Parathyroid adenoma (tissue), 2 donors: ENCODE measurements at regions not wholly inside any gene's neighbourhood (a gene's known extent, or its start where the extent isn't known, plus 50 kb on each side); places are given as distances from the start of the nearest gene placed in this dataset.
A peak's percentile ranks its signal among the peaks of the same experiment; 100 is the strongest.

Experiments
- H2AFZ ChIP-seq: fragments of 300-600 bp; sonication (generic); one replicate; pipeline ENCODE4 v1.7.0; 2017; ENCODE audit warnings: antibody characterized with exemption, mild to moderate bottlenecking
- H3K27ac ChIP-seq: fragments of 300-600 bp; sonication (generic); one replicate; pipeline ENCODE4 v1.7.0; 2017
- H3K27me3 ChIP-seq: fragments of 300-600 bp; sonication (generic); one replicate; pipeline ENCODE4 v1.7.0; 2017; ENCODE audit warnings: low read length; ENCODE audit not compliant: control insufficient read depth, insufficient read depth
- H3K36me3 ChIP-seq: fragments of 300-600 bp; sonication (generic); one replicate; pipeline ENCODE4 v1.7.0; 2017; ENCODE audit warnings: low read length; ENCODE audit not compliant: control insufficient read depth, insufficient read depth
- H3K4me1 ChIP-seq: fragments of 300-600 bp; sonication (generic); one replicate; pipeline ENCODE4 v1.7.0; 2017; ENCODE audit warnings: control low read depth
- H3K4me2 ChIP-seq: fragments of 300-600 bp; sonication (generic); one replicate; pipeline ENCODE4 v1.7.0; 2017; ENCODE audit warnings: low read length
- H3K4me3 ChIP-seq: fragments of 300-600 bp; sonication (generic); one replicate; pipeline ENCODE4 v1.7.0; 2017; ENCODE audit warnings: low read depth, low read length
- H3K79me2 ChIP-seq: fragments of 300-600 bp; sonication (generic); one replicate; pipeline ENCODE4 v1.7.0; 2017; ENCODE audit warnings: control low read depth
- H3K9ac ChIP-seq: fragments of 300-600 bp; sonication (generic); one replicate; pipeline ENCODE4 v1.7.0; 2017; ENCODE audit warnings: mild to moderate bottlenecking
- H3K9me3 ChIP-seq: fragments of 300-600 bp; sonication (generic); one replicate; pipeline ENCODE4 v1.7.0; 2017; ENCODE audit warnings: low read length; ENCODE audit not compliant: control insufficient read depth
- TF ChIP-seq, protein P1 (sequence below): fragments of 300-600 bp; sonication (generic); IDR thresholded peaks from one replicate; pipeline ENCODE4 v1.7.0; 2017; ENCODE audit warnings: antibody characterized with exemption, mild to moderate bottlenecking
- donor health status: primary hyperparathyroidism.

DNA sequence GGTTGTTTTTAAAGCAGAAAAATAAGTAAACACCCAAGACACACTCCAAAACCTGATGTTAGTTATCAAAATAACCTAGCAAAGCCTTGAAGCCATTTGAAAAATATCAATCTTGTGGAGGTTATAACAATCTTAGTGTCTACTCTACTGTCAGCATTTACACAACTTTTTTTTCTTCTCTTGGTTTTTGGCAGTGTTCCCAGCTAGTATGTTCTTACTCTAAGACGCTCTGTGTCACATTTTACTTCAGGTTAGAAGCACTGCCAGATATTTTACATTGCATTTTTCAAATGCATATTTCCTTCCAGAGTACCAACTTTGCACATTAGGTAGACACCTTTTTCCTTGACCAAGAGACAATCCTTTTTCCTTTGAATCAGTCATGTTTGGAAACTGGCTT lies 114.0 kb upstream of the INPP4B start:
- TF ChIP-seq, protein P1, sequence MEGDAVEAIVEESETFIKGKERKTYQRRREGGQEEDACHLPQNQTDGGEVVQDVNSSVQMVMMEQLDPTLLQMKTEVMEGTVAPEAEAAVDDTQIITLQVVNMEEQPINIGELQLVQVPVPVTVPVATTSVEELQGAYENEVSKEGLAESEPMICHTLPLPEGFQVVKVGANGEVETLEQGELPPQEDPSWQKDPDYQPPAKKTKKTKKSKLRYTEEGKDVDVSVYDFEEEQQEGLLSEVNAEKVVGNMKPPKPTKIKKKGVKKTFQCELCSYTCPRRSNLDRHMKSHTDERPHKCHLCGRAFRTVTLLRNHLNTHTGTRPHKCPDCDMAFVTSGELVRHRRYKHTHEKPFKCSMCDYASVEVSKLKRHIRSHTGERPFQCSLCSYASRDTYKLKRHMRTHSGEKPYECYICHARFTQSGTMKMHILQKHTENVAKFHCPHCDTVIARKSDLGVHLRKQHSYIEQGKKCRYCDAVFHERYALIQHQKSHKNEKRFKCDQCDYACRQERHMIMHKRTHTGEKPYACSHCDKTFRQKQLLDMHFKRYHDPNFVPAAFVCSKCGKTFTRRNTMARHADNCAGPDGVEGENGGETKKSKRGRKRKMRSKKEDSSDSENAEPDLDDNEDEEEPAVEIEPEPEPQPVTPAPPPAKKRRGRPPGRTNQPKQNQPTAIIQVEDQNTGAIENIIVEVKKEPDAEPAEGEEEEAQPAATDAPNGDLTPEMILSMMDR: no peak
- no peaks in the 10 kb centered on the region for H3K27me3 ChIP-seq

DNA sequence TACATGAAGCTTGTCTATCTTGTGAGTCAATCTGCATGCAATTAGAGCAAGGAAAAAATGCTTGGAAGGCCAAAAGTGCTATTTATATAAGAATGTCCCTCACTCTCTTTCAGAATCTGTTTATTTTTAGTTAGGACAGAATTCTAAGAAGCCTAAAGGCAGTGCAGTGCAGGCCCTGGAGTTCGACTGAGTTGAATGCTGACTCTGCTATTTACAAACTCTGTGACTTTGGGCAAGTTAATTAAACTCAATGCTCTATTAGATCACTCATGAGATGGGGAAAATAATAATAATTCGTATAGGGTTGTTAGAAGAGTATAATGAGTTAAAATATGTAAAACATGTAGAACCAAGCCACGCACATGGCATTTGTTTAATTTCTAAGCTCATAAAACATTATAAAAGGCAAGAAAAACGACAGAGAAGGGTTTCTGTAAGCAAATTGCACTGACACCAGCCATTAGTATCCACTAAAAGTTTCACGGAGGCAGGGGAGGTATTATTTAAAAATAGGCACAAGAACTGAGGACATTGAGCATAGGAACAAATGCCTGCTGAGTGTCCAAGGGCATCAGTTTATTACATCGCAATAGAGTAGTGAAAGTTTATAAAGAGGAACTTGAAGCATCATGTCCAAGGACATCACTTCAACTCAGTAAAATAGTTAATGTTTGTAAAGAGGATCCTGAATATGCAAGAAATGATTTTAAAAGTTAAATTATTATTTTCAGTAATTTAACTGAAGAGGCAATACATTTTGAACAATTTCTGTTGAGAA lies 115.0 kb upstream of the INPP4B start:
- no peak overlapping the region for H3K9ac ChIP-seq
- peak overlapping the region; percentile 70 for H3K4me2 ChIP-seq
- no peaks in the 10 kb centered on the region for H3K9me3 ChIP-seq
- H3K4me3 ChIP-seq: peak overlapping the region; percentile 28
- no peaks in the 10 kb centered on the region for H3K79me2 ChIP-seq
- H2AFZ ChIP-seq: peak overlapping the region; percentile 38
- TF ChIP-seq, protein P1: no peak
- no peaks in the 10 kb centered on the region for H3K36me3 ChIP-seq
- H3K4me1 ChIP-seq: peaks cover 6% of the 10 kb centered on the region
- H3K27ac ChIP-seq: no peak overlapping the region
- H3K27me3 ChIP-seq: no peaks in the 10 kb centered on the region

More for the DNA sequence above, 114.0 kb upstream of the INPP4B start:
- Histone ChIP-seq H3K9ac (no peak overlapping the region), H3K9me3 (no peaks in the 10 kb centered on the region), H3K79me2 (no peaks in the 10 kb centered on the region), H2AFZ (no peak overlapping the region), H3K4me3 (peak overlapping the region; percentile 28), H3K36me3 (no peaks in the 10 kb centered on the region), H3K27ac (no peak overlapping the region), H3K4me2 (peak overlapping the region; percentile 70), H3K4me1 (peaks cover 6% of the 10 kb centered on the region)

DNA sequence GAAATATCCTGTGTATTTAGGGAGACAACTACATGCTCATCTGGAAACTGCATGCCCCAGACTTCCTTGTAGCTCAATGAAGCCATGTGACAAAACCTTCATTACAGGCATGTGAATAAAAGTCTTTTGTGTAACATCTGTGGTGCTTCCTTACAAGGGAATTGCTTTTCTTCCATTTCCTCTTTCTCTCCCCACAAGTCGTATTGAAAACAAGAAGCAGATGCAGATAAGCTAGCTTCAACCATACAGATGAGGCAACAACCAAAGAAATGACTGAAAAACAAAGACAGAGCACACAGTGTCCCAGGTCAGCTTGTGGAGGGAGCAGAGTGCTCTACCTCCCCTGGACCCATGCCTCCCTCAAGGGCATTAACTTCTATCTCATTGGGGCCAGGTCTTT lies 115.8 kb upstream of the INPP4B start:
- no peak overlapping the region for H3K4me3 ChIP-seq
- H3K36me3 ChIP-seq: no peaks in the 10 kb centered on the region
- H3K79me2 ChIP-seq: no peaks in the 10 kb centered on the region

DNA sequence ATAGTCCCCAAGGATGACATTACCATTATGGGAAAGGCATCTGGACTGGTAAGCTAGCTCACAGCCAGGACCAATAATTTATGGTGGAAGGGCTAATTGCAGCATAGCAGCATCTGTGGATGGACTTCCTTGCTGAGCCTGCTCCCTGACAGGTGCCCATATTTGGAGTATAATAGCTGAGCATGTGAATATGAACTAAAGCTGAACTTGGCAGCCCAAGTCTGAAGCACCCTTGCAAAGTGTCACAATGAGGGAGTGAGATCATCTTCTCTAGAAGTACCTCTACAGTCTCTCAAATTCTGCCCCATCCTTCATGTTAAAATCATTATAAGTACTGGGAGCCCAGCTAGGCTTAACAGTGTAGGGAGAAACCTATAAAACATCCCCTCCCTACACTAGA lies 128.2 kb upstream of the INPP4B start:
- H3K4me1 ChIP-seq: no peaks in the 10 kb centered on the region
- no peaks in the 10 kb centered on the region for H3K79me2 ChIP-seq
- H3K27ac ChIP-seq: no peak overlapping the region
- H3K4me3 ChIP-seq: no peak overlapping the region
- H3K36me3 ChIP-seq: no peaks in the 10 kb centered on the region
- H3K9me3 ChIP-seq: no peaks in the 10 kb centered on the region
- H3K9ac ChIP-seq: no peak overlapping the region
- TF ChIP-seq, protein P1: no peak
- no peak overlapping the region for H2AFZ ChIP-seq
- no peak overlapping the region for H3K4me2 ChIP-seq
- H3K27me3 ChIP-seq: no peaks in the 10 kb centered on the region

More for the DNA sequence above, 115.8 kb upstream of the INPP4B start:
- Histone ChIP-seq H3K4me1 (peaks cover 6% of the 10 kb centered on the region), H3K9me3 (no peaks in the 10 kb centered on the region), H3K9ac (no peak overlapping the region), H3K4me2 (peak overlapping the region; percentile 23), H3K27me3 (no peaks in the 10 kb centered on the region), H2AFZ (peak overlapping the region; percentile 22), H3K27ac (no peak overlapping the region)
- TF ChIP-seq, protein P1: no peak

DNA sequence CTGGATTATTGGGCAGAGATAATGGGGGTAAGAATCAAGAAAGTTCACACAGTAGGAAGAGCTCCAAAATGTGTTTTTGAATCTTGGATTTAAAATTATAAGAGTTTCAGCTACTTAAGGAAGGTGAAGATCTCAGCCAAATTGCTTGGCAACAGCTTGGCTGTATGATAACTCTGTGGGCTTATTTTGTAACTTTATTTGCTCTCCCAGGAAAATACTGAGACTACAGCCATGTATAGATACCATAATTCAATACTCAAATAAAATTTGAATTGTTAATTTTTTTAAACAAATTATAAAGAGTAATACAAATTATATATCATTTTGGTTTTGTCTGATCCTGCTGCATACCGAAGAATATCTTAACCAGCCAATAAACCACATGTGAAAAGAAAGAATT lies 129.5 kb upstream of the INPP4B start:
- H3K9me3 ChIP-seq: no peaks in the 10 kb centered on the region
- H3K36me3 ChIP-seq: no peaks in the 10 kb centered on the region
- no peaks in the 10 kb centered on the region for H3K79me2 ChIP-seq
- no peak overlapping the region for H3K9ac ChIP-seq
- H2AFZ ChIP-seq: no peak overlapping the region
- no peaks in the 10 kb centered on the region for H3K4me1 ChIP-seq
- TF ChIP-seq, protein P1: no peak
- no peaks in the 10 kb centered on the region for H3K27me3 ChIP-seq
- no peak overlapping the region for H3K27ac ChIP-seq
- no peak overlapping the region for H3K4me2 ChIP-seq
- no peak overlapping the region for H3K4me3 ChIP-seq
